WTC11 (cell line): ENCODE measurements at regions not wholly inside any gene's neighbourhood (a gene's known extent, or its start where the extent isn't known, plus 50 kb on each side); places are given as distances from the start of the nearest gene placed in this dataset.

Experiments used
- ATAC-seq: fragments of 200-7000 bp; cut with Tn5 transposase; 2 replicates; pipeline ENCODE4 v1.10.0; 2021; ENCODE audit warnings: mild to moderate bottlenecking, moderate library complexity
- CTCF ChIA-PET: fragments of 300-600 bp; sonication (Branson Sonifier 250); formaldehyde crosslinking; loops from one replicate; lab custom pipeline; 2021; ENCODE audit warnings: antibody characterized with exemption; lab: Charles Lee
- POLR2A ChIA-PET: fragments of 350-600 bp; sonication (Branson Sonifier 250); formaldehyde crosslinking; loops from one replicate; lab custom pipeline; 2021; ENCODE audit warnings: antibody characterized with exemption; lab: Charles Lee
- DNase-seq: peaks from one replicate; pipeline ENCODE4 v3.0.0; 2021; ENCODE audit warnings: low spot score
- H3K27ac Mint-ChIP-seq: 2 replicates; pipeline ENCODE4 v1.8.0; 2021; ENCODE audit warnings: mixed read lengths
- H3K27me3 Mint-ChIP-seq: 2 replicates; pipeline ENCODE4 v1.8.0; 2021; ENCODE audit warnings: low read depth, mild to moderate bottlenecking, moderate library complexity, mixed read lengths
- H3K36me3 Mint-ChIP-seq: 2 replicates; pipeline ENCODE4 v1.8.0; 2021; ENCODE audit warnings: mixed read lengths
- H3K4me1 Mint-ChIP-seq: 2 replicates; pipeline ENCODE4 v1.8.0; 2022; ENCODE audit warnings: mixed read lengths
- H3K4me3 Mint-ChIP-seq: 2 replicates; pipeline ENCODE4 v1.8.0; 2021; ENCODE audit warnings: mild to moderate bottlenecking, moderate library complexity, mixed read lengths
- H3K9me3 Mint-ChIP-seq: 2 replicates; pipeline ENCODE4 v1.8.0; 2021; ENCODE audit warnings: mixed read lengths
- AFF4 ChIP-seq: sonication (generic); formaldehyde crosslinking; IDR thresholded peaks from 2 replicates; pipeline ENCODE4 v1.8.1; 2023; ENCODE audit warnings: mild to moderate bottlenecking, missing genetic modification reagents, borderline replicate concordance
- ATF1 ChIP-seq: sonication (generic); formaldehyde crosslinking; IDR thresholded peaks from 2 replicates; pipeline ENCODE4 v1.8.1; 2023; ENCODE audit warnings: mild to moderate bottlenecking, moderate library complexity, missing genetic modification reagents
- ATF2 ChIP-seq: sonication (generic); formaldehyde crosslinking; IDR thresholded peaks from 2 replicates; pipeline ENCODE4 v1.8.1; 2022; ENCODE audit warnings: low read depth, missing genetic modification reagents, borderline replicate concordance
- CBFB ChIP-seq: sonication (generic); formaldehyde crosslinking; IDR thresholded peaks from 2 replicates; pipeline ENCODE4 v1.8.1; 2022; ENCODE audit warnings: mild to moderate bottlenecking, low read depth, missing genetic modification reagents
- CDX4 ChIP-seq: fragments of 250-450 bp; sonication (Bioruptor Pico); IDR thresholded peaks from 2 replicates; pipeline ENCODE4 v1.9.0; 2021; ENCODE audit warnings: moderate library complexity, mild to moderate bottlenecking, inconsistent platforms, borderline replicate concordance
- ESRRA ChIP-seq: sonication (generic); formaldehyde crosslinking; IDR thresholded peaks from 2 replicates; pipeline ENCODE4 v1.8.1; 2022; ENCODE audit warnings: mild to moderate bottlenecking, missing genetic modification reagents, borderline replicate concordance
- FOXK1 ChIP-seq: sonication (generic); formaldehyde crosslinking; IDR thresholded peaks from 2 replicates; pipeline ENCODE4 v1.8.0; 2022; ENCODE audit warnings: mild to moderate bottlenecking, moderate library complexity, missing genetic modification reagents
- FOXP4 ChIP-seq: sonication (generic); formaldehyde crosslinking; IDR thresholded peaks from 2 replicates; pipeline ENCODE4 v1.8.0; 2022; ENCODE audit warnings: mild to moderate bottlenecking, missing genetic modification reagents
- HMGA2 ChIP-seq: fragments of 250-450 bp; sonication (Bioruptor Pico); IDR thresholded peaks from 2 replicates; pipeline ENCODE4 v1.4.0; 2021; ENCODE audit warnings: mild to moderate bottlenecking, moderate library complexity
- MXD4 ChIP-seq: fragments of 250-450 bp; sonication (Bioruptor Pico); IDR thresholded peaks from 2 replicates; pipeline ENCODE4 v1.8.0; 2021; ENCODE audit warnings: mild to moderate bottlenecking, moderate library complexity, borderline replicate concordance
- NFATC4 ChIP-seq: fragments of 250-450 bp; sonication (Bioruptor Pico); IDR thresholded peaks from 2 replicates; pipeline ENCODE4 v1.9.0; 2021; ENCODE audit warnings: mild to moderate bottlenecking
- NFYB ChIP-seq: sonication (generic); formaldehyde crosslinking; conservative IDR thresholded peaks from 2 replicates; pipeline ENCODE4 v1.8.0; 2022; ENCODE audit warnings: low read depth, missing genetic modification reagents
- RORB ChIP-seq: fragments of 250-450 bp; sonication (Bioruptor Pico); IDR thresholded peaks from 2 replicates; pipeline ENCODE4 v1.9.0; 2021; ENCODE audit warnings: mild to moderate bottlenecking
- TEAD1 ChIP-seq: sonication (generic); formaldehyde crosslinking; IDR thresholded peaks from 2 replicates; pipeline ENCODE4 v1.8.0; 2022; ENCODE audit warnings: mild to moderate bottlenecking, missing genetic modification reagents
- ZBTB21 ChIP-seq: sonication (generic); formaldehyde crosslinking; IDR thresholded peaks from 2 replicates; pipeline ENCODE4 v1.8.1; 2023; ENCODE audit warnings: mild to moderate bottlenecking, missing genetic modification reagents, borderline replicate concordance
- ZNF138 ChIP-seq: sonication (generic); formaldehyde crosslinking; conservative IDR thresholded peaks from 2 replicates; pipeline ENCODE4 v1.8.1; 2022; ENCODE audit warnings: mild to moderate bottlenecking, moderate library complexity, missing genetic modification reagents
- ZNF512 ChIP-seq: sonication (generic); formaldehyde crosslinking; IDR thresholded peaks from 2 replicates; pipeline ENCODE4 v1.8.1; 2022; ENCODE audit warnings: missing genetic modification reagents, borderline replicate concordance
- TF ChIP-seq, protein P1 (sequence below): sonication (generic); formaldehyde crosslinking; IDR thresholded peaks from 2 replicates; pipeline ENCODE4 v1.8.0; 2023; ENCODE audit warnings: mild to moderate bottlenecking, missing genetic modification reagents
- TF ChIP-seq, protein P2 (sequence below): fragments of 250-450 bp; sonication (Bioruptor Pico); IDR thresholded peaks from 2 replicates; pipeline ENCODE4 v1.8.0; 2021; ENCODE audit warnings: mild to moderate bottlenecking
- TF ChIP-seq, protein P3 (sequence below): sonication (generic); formaldehyde crosslinking; IDR thresholded peaks from 2 replicates; pipeline ENCODE4 v1.8.0; 2023; ENCODE audit warnings: missing genetic modification reagents, mild to moderate bottlenecking, borderline replicate concordance

- H3K4me3 Mint-ChIP-seq, result no peak overlapping the region
- no peak for TF ChIP-seq ATF2
- no peak for TF ChIP-seq ZNF512
- TF ChIP-seq CDX4 (CRISPR knock-in tag), result no peak
- no peak for TF ChIP-seq MXD4
- no peak for TF ChIP-seq AFF4
- TF ChIP-seq, protein P1, sequence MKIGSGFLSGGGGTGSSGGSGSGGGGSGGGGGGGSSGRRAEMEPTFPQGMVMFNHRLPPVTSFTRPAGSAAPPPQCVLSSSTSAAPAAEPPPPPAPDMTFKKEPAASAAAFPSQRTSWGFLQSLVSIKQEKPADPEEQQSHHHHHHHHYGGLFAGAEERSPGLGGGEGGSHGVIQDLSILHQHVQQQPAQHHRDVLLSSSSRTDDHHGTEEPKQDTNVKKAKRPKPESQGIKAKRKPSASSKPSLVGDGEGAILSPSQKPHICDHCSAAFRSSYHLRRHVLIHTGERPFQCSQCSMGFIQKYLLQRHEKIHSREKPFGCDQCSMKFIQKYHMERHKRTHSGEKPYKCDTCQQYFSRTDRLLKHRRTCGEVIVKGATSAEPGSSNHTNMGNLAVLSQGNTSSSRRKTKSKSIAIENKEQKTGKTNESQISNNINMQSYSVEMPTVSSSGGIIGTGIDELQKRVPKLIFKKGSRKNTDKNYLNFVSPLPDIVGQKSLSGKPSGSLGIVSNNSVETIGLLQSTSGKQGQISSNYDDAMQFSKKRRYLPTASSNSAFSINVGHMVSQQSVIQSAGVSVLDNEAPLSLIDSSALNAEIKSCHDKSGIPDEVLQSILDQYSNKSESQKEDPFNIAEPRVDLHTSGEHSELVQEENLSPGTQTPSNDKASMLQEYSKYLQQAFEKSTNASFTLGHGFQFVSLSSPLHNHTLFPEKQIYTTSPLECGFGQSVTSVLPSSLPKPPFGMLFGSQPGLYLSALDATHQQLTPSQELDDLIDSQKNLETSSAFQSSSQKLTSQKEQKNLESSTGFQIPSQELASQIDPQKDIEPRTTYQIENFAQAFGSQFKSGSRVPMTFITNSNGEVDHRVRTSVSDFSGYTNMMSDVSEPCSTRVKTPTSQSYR (CRISPR knock-in tag), result no peak
- no peak for TF ChIP-seq FOXP4 (CRISPR knock-in tag)
- TF ChIP-seq TEAD1, result no peak
- no peak for TF ChIP-seq HMGA2 (CRISPR knock-in tag)
- TF ChIP-seq CBFB (CRISPR knock-in tag), result no peak
- TF ChIP-seq, protein P2, sequence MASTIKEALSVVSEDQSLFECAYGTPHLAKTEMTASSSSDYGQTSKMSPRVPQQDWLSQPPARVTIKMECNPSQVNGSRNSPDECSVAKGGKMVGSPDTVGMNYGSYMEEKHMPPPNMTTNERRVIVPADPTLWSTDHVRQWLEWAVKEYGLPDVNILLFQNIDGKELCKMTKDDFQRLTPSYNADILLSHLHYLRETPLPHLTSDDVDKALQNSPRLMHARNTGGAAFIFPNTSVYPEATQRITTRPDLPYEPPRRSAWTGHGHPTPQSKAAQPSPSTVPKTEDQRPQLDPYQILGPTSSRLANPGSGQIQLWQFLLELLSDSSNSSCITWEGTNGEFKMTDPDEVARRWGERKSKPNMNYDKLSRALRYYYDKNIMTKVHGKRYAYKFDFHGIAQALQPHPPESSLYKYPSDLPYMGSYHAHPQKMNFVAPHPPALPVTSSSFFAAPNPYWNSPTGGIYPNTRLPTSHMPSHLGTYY (CRISPR knock-in tag), result no peak
- no peak for TF ChIP-seq NFATC4
- no peak for TF ChIP-seq RORB
- TF ChIP-seq, protein P3, sequence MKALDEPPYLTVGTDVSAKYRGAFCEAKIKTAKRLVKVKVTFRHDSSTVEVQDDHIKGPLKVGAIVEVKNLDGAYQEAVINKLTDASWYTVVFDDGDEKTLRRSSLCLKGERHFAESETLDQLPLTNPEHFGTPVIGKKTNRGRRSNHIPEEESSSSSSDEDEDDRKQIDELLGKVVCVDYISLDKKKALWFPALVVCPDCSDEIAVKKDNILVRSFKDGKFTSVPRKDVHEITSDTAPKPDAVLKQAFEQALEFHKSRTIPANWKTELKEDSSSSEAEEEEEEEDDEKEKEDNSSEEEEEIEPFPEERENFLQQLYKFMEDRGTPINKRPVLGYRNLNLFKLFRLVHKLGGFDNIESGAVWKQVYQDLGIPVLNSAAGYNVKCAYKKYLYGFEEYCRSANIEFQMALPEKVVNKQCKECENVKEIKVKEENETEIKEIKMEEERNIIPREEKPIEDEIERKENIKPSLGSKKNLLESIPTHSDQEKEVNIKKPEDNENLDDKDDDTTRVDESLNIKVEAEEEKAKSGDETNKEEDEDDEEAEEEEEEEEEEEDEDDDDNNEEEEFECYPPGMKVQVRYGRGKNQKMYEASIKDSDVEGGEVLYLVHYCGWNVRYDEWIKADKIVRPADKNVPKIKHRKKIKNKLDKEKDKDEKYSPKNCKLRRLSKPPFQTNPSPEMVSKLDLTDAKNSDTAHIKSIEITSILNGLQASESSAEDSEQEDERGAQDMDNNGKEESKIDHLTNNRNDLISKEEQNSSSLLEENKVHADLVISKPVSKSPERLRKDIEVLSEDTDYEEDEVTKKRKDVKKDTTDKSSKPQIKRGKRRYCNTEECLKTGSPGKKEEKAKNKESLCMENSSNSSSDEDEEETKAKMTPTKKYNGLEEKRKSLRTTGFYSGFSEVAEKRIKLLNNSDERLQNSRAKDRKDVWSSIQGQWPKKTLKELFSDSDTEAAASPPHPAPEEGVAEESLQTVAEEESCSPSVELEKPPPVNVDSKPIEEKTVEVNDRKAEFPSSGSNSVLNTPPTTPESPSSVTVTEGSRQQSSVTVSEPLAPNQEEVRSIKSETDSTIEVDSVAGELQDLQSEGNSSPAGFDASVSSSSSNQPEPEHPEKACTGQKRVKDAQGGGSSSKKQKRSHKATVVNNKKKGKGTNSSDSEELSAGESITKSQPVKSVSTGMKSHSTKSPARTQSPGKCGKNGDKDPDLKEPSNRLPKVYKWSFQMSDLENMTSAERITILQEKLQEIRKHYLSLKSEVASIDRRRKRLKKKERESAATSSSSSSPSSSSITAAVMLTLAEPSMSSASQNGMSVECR (CRISPR knock-in tag), result no peak
- no peak for TF ChIP-seq ZNF138 (CRISPR knock-in tag)
- TF ChIP-seq FOXK1, result no peak
- TF ChIP-seq NFYB (CRISPR knock-in tag), result no peak
- no peak for TF ChIP-seq ZBTB21 (CRISPR knock-in tag)
- TF ChIP-seq ESRRA, result no peak
- TF ChIP-seq ATF1 (CRISPR knock-in tag), result no peak
- H3K36me3 Mint-ChIP-seq, result no peaks in the 10 kb centered on the region
- POLR2A ChIA-PET, result no interaction called here
- ATAC-seq (no peak), DNase-seq (no peak)
- H3K9me3 Mint-ChIP-seq, result peaks cover 13% of the 10 kb centered on the region
- H3K4me1 Mint-ChIP-seq, result 0 out of 2 replicates have a peak, but pooled peaks cover 3% of the 10 kb centered on the region
- peaks cover 8% of the 10 kb centered on the region for H3K27me3 Mint-ChIP-seq
- CTCF ChIA-PET, result no interaction called here
- H3K27ac Mint-ChIP-seq, result no peak overlapping the region
Measured at GRCh38 chr7:69338144-69338543, 260.1 kb upstream of the AUTS2 start.
